ENCODE measurements at regions not wholly inside any gene's neighbourhood (a gene's known extent, or its start where the extent isn't known, plus 50 kb on each side); places are given as distances from the start of the nearest gene placed in this dataset.

- peak; percentile 31 for DNase-seq
- intact Hi-C loops (cut with DNase I) = no loop called here
- ATAC-seq = no peak
These were observed 256.3 kb upstream of the PKDCC start for GRCh38 chr2:41791523-41791922.

GRCh38 chr2:41803361-41803760 is 244.5 kb upstream of the PKDCC start:
- intact Hi-C loops (cut with DNase I) = no loop called here
- DNase-seq (no peak), ATAC-seq (no peak)

GRCh38 chr2:41806286-41806685 is 241.5 kb upstream of the PKDCC start:
- DNase-seq = no peak
- intact Hi-C loops (cut with DNase I) = no loop called here
- no peak for ATAC-seq

- DNase-seq (no peak), ATAC-seq (no peak)
- intact Hi-C loops (cut with DNase I) = no loop called here
These were observed 226.7 kb upstream of the PKDCC start for GRCh38 chr2:41821167-41821566.

GRCh38 chr2:41826921-41827320 is 220.9 kb upstream of the PKDCC start:
- intact Hi-C loops (cut with DNase I) = no loop called here
- DNase-seq (no peak), ATAC-seq (no peak)

- no peak for ATAC-seq
- intact Hi-C loops (cut with DNase I) = no loop called here
- no peak for DNase-seq
These were observed 220.4 kb upstream of the PKDCC start for GRCh38 chr2:41827354-41827971.

- ATAC-seq = no peak
These were observed 219.7 kb upstream of the PKDCC start for GRCh38 chr2:41828052-41828643.

GRCh38 chr2:41829052-41829451 is 218.8 kb upstream of the PKDCC start:
- ATAC-seq (no peak), DNase-seq (no peak)
- intact Hi-C loops (cut with DNase I) = no loop called here

More at GRCh38 chr2:41828052-41828643, 219.7 kb upstream of the PKDCC start:
- intact Hi-C loops (cut with DNase I) = no loop called here
- no peak for DNase-seq

- intact Hi-C loops (cut with DNase I) = no loop called here
- ATAC-seq (no peak), DNase-seq (no peak)
These were observed 217.2 kb upstream of the PKDCC start for GRCh38 chr2:41830600-41830999.

GRCh38 chr2:41832218-41832617 is 215.6 kb upstream of the PKDCC start:
- no peak for ATAC-seq
- intact Hi-C loops (cut with DNase I) = no loop called here
- no peak for DNase-seq

- no peak for DNase-seq
- intact Hi-C loops (cut with DNase I) = no loop called here
- ATAC-seq = no peak
These were observed 212.4 kb upstream of the PKDCC start for GRCh38 chr2:41835401-41835800.

GRCh38 chr2:41836948-41837347 is 210.9 kb upstream of the PKDCC start:
- intact Hi-C loops (cut with DNase I) = no loop called here
- ATAC-seq = no peak
- no peak for DNase-seq

- DNase-seq = no peak
- intact Hi-C loops (cut with DNase I) = no loop called here
- ATAC-seq = no peak
These were observed 210.2 kb upstream of the PKDCC start for GRCh38 chr2:41837610-41838009.

- intact Hi-C loops (cut with DNase I) = no loop called here
- ATAC-seq = peak; percentile 100
- peak; percentile 95 for DNase-seq
These were observed 206.9 kb upstream of the PKDCC start for GRCh38 chr2:41840702-41841551.

GRCh38 chr2:41846962-41847361 is 200.9 kb upstream of the PKDCC start:
- intact Hi-C loops (cut with DNase I) = no loop called here
- no peak for ATAC-seq
- no peak for DNase-seq

GRCh38 chr2:41847744-41848441 is 199.9 kb upstream of the PKDCC start:
- intact Hi-C loops (cut with DNase I) = no loop called here
- DNase-seq = no peak
- ATAC-seq = peak in 1 of 2 donors; percentile 77

GRCh38 chr2:41851554-41851953 is 196.3 kb upstream of the PKDCC start:
- DNase-seq = no peak
- intact Hi-C loops (cut with DNase I) = loop anchor here (5.0 to 10.0 kb wide), 2 partner anchors 236 to 373 kb away; no protein-coding TSS in a partner anchor
- no peak for ATAC-seq

GRCh38 chr2:41853427-41854191 is 194.2 kb upstream of the PKDCC start:
- DNase-seq = peak; percentile 37

GRCh38 chr2:41854227-41854626 is 193.6 kb upstream of the PKDCC start:
- intact Hi-C loops (cut with DNase I) = loop anchor here (5.0 to 10.0 kb wide), 2 partner anchors 233 to 371 kb away; no protein-coding TSS in a partner anchor
- ATAC-seq = no peak

More at GRCh38 chr2:41853427-41854191, 194.2 kb upstream of the PKDCC start:
- peak; percentile 19 to 47 for ATAC-seq
- intact Hi-C loops (cut with DNase I) = loop anchor here (2.0 to 10.0 kb wide), 3 partner anchors 233 to 371 kb away; no protein-coding TSS in a partner anchor

More at GRCh38 chr2:41854227-41854626, 193.6 kb upstream of the PKDCC start:
- no peak for DNase-seq

Measured in left cardiac atrium (tissue), 4 donors.